Endothelial cell of umbilical vein (primary cell): ENCODE measurements at regions not wholly inside any gene's neighbourhood (a gene's known extent, or its start where the extent isn't known, plus 50 kb on each side); places are given as distances from the start of the nearest gene placed in this dataset.

Experiments
- BruUV-seq: library from RNA; stranded (reverse); fragments of 400-500 nt; replicated peaks from 2 replicates; lab custom pipeline; 2021; lab: Mats Ljungman, UMichigan
- CTCF ChIA-PET: fragments of 300-600, 350-600 bp; sonication (Branson Sonifier 250); formaldehyde crosslinking; loops from one replicate; lab custom pipeline; 2021; ENCODE audit warnings: antibody characterized with exemption, inconsistent platforms; lab: Charles Lee
- POLR2A ChIA-PET: fragments of 300-600, 350-600 bp; sonication (Branson Sonifier 250); formaldehyde crosslinking; loops from one replicate; lab custom pipeline; 2021; ENCODE audit warnings: antibody characterized with exemption, inconsistent platforms; lab: Charles Lee
- DNase-seq: peaks from one replicate; pipeline ENCODE4 v3.0.0-alpha.2; 2011; ENCODE audit warnings: low read depth, low spot score
- FAIRE-seq: peaks from 2 replicates; lab custom pipeline; 2011; peaks lifted over from hg19 to GRCh38; lab: Jason Lieb, UNC
- H2AFZ ChIP-seq: 2 replicates; pipeline ENCODE4 v1.6.0; 2012; ENCODE audit warnings: low read depth, low read length, control low read depth, inconsistent platforms
- H3K27ac ChIP-seq: 2 replicates; pipeline ENCODE4 v1.5.1; 2011; ENCODE audit warnings: low read depth, mild to moderate bottlenecking, control low read depth, low read length, moderate library complexity; ENCODE audit not compliant: insufficient read depth
- H3K27me3 ChIP-seq, 2 experiments: 2 replicates each; pipeline versions ENCODE4 v1.6.0 to v1.6.1; 2011; ENCODE audit warnings: low read length in 2 of 2, mixed read lengths in 1 of 2; ENCODE audit not compliant: control insufficient read depth in 2 of 2, insufficient read depth in 2 of 2
- H3K36me3 ChIP-seq, 2 experiments: 2 replicates in 1 of 2; 3 replicates in 1 of 2; pipeline ENCODE4 v1.5.1; 2011; ENCODE audit warnings: low read length in 2 of 2, mild to moderate bottlenecking in 1 of 2, moderate library complexity in 1 of 2; ENCODE audit not compliant: control insufficient read depth in 2 of 2, insufficient read depth in 2 of 2; ENCODE audit errors: extremely low read depth in 1 of 2
- H3K4me1 ChIP-seq: 3 replicates; pipeline ENCODE4 v1.5.1; 2011; ENCODE audit warnings: mild to moderate bottlenecking, low read length; ENCODE audit not compliant: control insufficient read depth, insufficient read depth; ENCODE audit errors: extremely low read depth
- H3K4me2 ChIP-seq: 2 replicates; pipeline ENCODE4 v1.6.1; 2011; ENCODE audit warnings: low read length, control low read depth, mixed read lengths; ENCODE audit not compliant: insufficient read depth
- H3K4me3 ChIP-seq, 3 experiments: fragments of 200-600 bp in 1 of 3; sonication (generic), shearing (Covaris generic) in 1 of 3; replicated peaks in 1 of 3; 2 replicates each; pipeline ENCODE4 v1.5.1; 2011 to 2016; ENCODE audit warnings: control low read depth in 3 of 3, low read length in 3 of 3, mild to moderate bottlenecking in 2 of 3, inconsistent platforms in 1 of 3, low read depth in 1 of 3, moderate library complexity in 1 of 3; ENCODE audit not compliant: insufficient read depth in 1 of 3
- H3K79me2 ChIP-seq: 2 replicates; pipeline ENCODE4 v1.6.0; 2012; ENCODE audit warnings: low read length, inconsistent platforms; ENCODE audit not compliant: control insufficient read depth, insufficient read depth
- H3K9ac ChIP-seq: replicated peaks from 2 replicates; pipeline ENCODE3; 2011; ENCODE audit warnings: low read length, control low read depth; ENCODE audit not compliant: insufficient read depth; ENCODE audit errors: extremely low read depth
- H3K9me1 ChIP-seq: replicated peaks from 3 replicates; pipeline ENCODE4 v1.6.0; 2011; ENCODE audit warnings: mild to moderate bottlenecking, low read length; ENCODE audit not compliant: control insufficient read depth, insufficient read depth; ENCODE audit errors: extremely low read depth
- H3K9me3 ChIP-seq: replicated peaks from 2 replicates; pipeline ENCODE4 v1.5.1; 2012; ENCODE audit warnings: low read length, inconsistent platforms; ENCODE audit not compliant: control insufficient read depth, insufficient read depth
- H4K20me1 ChIP-seq: replicated peaks from 2 replicates; pipeline ENCODE3; 2011; ENCODE audit warnings: mild to moderate bottlenecking, low read length; ENCODE audit not compliant: control insufficient read depth, insufficient read depth; ENCODE audit errors: extremely low read depth
- EZH2 ChIP-seq: IDR thresholded peaks from 2 replicates; pipeline ENCODE4 v1.6.1; 2012; ENCODE audit warnings: borderline replicate concordance, low read depth, mild to moderate bottlenecking, moderate library complexity, low read length, inconsistent platforms; ENCODE audit not compliant: severe bottlenecking
- FOS ChIP-seq: IDR thresholded peaks from 2 replicates; pipeline ENCODE4 v1.6.1; 2011; ENCODE audit warnings: mild to moderate bottlenecking, low read length, moderate library complexity, borderline replicate concordance; ENCODE audit not compliant: insufficient read depth
- GATA2 ChIP-seq: IDR thresholded peaks from 2 replicates; pipeline ENCODE4 v1.7.0; 2011; ENCODE audit warnings: low read depth, mild to moderate bottlenecking, moderate library complexity, mixed read lengths, low read length; ENCODE audit not compliant: insufficient read length, insufficient read depth
- JUN ChIP-seq: IDR thresholded peaks from 2 replicates; pipeline ENCODE4 v1.6.1; 2011; ENCODE audit warnings: borderline replicate concordance, low read depth; ENCODE audit not compliant: insufficient read length, insufficient read depth
- MYC ChIP-seq: IDR thresholded peaks from one replicate; pipeline ENCODE4 v1.6.1; 2011; ENCODE audit warnings: mild to moderate bottlenecking, low read depth, low read length
- POLR2A ChIP-seq: IDR thresholded peaks from 2 replicates; pipeline ENCODE4 v1.6.1; 2012; ENCODE audit warnings: low read depth, mild to moderate bottlenecking, control low read depth, low read length
- POLR2AphosphoS5 ChIP-seq: IDR thresholded peaks from 2 replicates; pipeline ENCODE4 v1.6.1; 2012; ENCODE audit warnings: low read depth, mild to moderate bottlenecking, control low read depth, low read length, moderate library complexity; ENCODE audit not compliant: insufficient read depth
- dilution Hi-C: fragments of 300-500 bp; cut with MboI; formaldehyde crosslinking; loops from one replicate; pipeline ENCODE4 v1.15.0; 2019; ENCODE audit warnings: low sequenced_read_pairs; ENCODE audit not compliant: extremely low pct_ligation_motif_present
- intact Hi-C: fragments of 100-400 bp; cut with micrococcal nuclease; formaldehyde crosslinking; loops from one replicate; pipeline ENCODE4 v1.10.0; 2022
- TF ChIP-seq, protein P1 (sequence below): IDR thresholded peaks from 2 replicates; pipeline ENCODE4 v1.6.1; 2011; ENCODE audit not compliant: insufficient read depth, insufficient read length
- TF ChIP-seq, protein P2 (sequence below), 2 donors: IDR thresholded peaks; 1 replicate in 1 of 2; 2 replicates in 1 of 2; pipeline ENCODE4 v1.5.1; 2011; ENCODE audit warnings: low read length in 2 of 2, mild to moderate bottlenecking in 2 of 2, moderate library complexity in 2 of 2, control low read depth in 1 of 2, inconsistent platforms in 1 of 2, low read depth in 1 of 2; ENCODE audit not compliant: insufficient read depth in 1 of 2; ENCODE audit errors: extremely low read depth in 1 of 2

DNA sequence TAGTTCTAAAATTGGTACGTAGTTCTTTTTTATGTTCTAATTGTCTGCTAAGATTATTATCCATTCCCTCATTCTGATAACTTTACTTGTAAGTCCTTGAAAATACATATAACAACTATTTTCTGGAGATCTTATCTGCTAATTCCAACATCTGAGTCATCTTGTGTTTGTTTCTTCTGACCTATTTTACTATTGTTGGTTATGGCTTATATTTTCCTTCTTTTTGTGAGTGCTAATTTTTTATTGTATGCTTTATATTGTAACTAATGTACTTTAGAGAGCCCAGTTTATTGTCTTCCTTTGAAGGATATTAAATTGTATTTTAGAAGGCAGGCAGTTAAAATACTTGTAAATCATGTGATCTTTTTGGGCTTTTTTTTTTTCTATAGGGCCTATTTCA is 149.3 kb upstream of the LRFN5 start:
- H3K79me2 ChIP-seq: no peaks in the 10 kb centered on the region
- no peak overlapping the region for H3K27ac ChIP-seq
- dilution Hi-C loops: no loop called here
- H3K9me3 ChIP-seq: no peaks in the 10 kb centered on the region
- CTCF ChIA-PET: no interaction called here
- FAIRE-seq (no peak), DNase-seq (no peak)
- no peaks in the 10 kb centered on the region for H3K4me1 ChIP-seq
- H2AFZ ChIP-seq: no peak overlapping the region
- H3K4me2 ChIP-seq: no peak overlapping the region
- H3K27me3 ChIP-seq: no peaks in the 10 kb centered on the region
- no peak overlapping the region for H3K4me3 ChIP-seq
- TF ChIP-seq FOS: no peak
- TF ChIP-seq EZH2: no peak
- no peak for TF ChIP-seq JUN
- TF ChIP-seq POLR2AphosphoS5: no peak
- no peaks in the 10 kb centered on the region for H3K9me1 ChIP-seq
- H3K9ac ChIP-seq: no peak overlapping the region
- H4K20me1 ChIP-seq: no peaks in the 10 kb centered on the region
- BruUV-seq: no TSS peak
- POLR2A ChIA-PET: no interaction called here
- intact Hi-C loops: no loop called here
- no peaks in the 10 kb centered on the region for H3K36me3 ChIP-seq

DNA sequence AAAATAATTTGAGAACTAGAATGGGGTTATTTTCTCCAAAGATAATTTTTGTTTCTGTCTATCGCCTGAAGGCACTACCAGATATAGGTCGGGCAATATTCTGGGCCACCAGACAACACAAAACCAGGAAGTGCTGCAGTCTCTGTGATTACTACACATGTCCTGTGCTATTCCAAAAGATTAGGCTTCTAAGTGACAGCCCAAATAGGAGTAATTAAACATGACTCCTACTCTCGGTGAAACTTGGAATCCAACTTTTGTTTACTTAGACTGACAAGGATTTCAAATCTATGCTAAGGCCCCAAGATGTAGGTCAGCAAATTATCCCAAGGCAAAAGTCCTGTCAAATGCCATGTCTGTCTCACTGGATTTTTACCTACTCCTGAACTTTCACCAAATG is 157.6 kb upstream of the LRFN5 start:
- POLR2A ChIA-PET: no interaction called here

More for the DNA sequence above, 157.6 kb upstream of the LRFN5 start:
- Histone ChIP-seq H2AFZ (no peak overlapping the region), H3K4me1 (no peaks in the 10 kb centered on the region), H3K79me2 (no peaks in the 10 kb centered on the region), H3K9ac (no peak overlapping the region), H3K27me3 (no peaks in the 10 kb centered on the region), H3K4me2 (no peak overlapping the region), H3K9me1 (no peaks in the 10 kb centered on the region), H4K20me1 (no peaks in the 10 kb centered on the region), H3K36me3 (no peaks in the 10 kb centered on the region), H3K4me3 (no peak overlapping the region), H3K9me3 (no peaks in the 10 kb centered on the region), H3K27ac (no peak overlapping the region)
- no TSS peak for BruUV-seq
- DNase-seq: no peak
- TF ChIP-seq, protein P1, sequence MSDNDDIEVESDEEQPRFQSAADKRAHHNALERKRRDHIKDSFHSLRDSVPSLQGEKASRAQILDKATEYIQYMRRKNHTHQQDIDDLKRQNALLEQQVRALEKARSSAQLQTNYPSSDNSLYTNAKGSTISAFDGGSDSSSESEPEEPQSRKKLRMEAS: no peak
- TF ChIP-seq MYC (no peak), GATA2 (no peak), POLR2A (no peak), POLR2AphosphoS5 (no peak), JUN (no peak), FOS (no peak), EZH2 (no peak)
- TF ChIP-seq, protein P2, sequence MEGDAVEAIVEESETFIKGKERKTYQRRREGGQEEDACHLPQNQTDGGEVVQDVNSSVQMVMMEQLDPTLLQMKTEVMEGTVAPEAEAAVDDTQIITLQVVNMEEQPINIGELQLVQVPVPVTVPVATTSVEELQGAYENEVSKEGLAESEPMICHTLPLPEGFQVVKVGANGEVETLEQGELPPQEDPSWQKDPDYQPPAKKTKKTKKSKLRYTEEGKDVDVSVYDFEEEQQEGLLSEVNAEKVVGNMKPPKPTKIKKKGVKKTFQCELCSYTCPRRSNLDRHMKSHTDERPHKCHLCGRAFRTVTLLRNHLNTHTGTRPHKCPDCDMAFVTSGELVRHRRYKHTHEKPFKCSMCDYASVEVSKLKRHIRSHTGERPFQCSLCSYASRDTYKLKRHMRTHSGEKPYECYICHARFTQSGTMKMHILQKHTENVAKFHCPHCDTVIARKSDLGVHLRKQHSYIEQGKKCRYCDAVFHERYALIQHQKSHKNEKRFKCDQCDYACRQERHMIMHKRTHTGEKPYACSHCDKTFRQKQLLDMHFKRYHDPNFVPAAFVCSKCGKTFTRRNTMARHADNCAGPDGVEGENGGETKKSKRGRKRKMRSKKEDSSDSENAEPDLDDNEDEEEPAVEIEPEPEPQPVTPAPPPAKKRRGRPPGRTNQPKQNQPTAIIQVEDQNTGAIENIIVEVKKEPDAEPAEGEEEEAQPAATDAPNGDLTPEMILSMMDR (IDR thresholded peaks at IDR 0.05; ENCODE audit: extremely low read depth in 1 of 2, insufficient read depth in 1 of 2, low read depth in 1 of 2, low read length in 2 of 2): no peak
- FAIRE-seq: no peak
- CTCF ChIA-PET: no interaction called here
- dilution Hi-C loops (no loop called here), intact Hi-C loops (no loop called here)
